ENCODE measurements at regions not wholly inside any gene's neighbourhood (a gene's known extent, or its start where the extent isn't known, plus 50 kb on each side); places are given as distances from the start of the nearest gene placed in this dataset.

- no peaks in the 10 kb centered on the region for H3K27me3 ChIP-seq (replicated peaks; ENCODE audit: control insufficient read depth, insufficient read depth, low read length)
- no peaks in the 10 kb centered on the region for H3K4me1 Mint-ChIP-seq (ENCODE audit: low read depth, unreplicated experiment)
- intact Hi-C loops (cut with micrococcal nuclease; ENCODE audit: unreplicated experiment): no loop called here
- no peak overlapping the region for H3K4me3 ChIP-seq (ENCODE audit: low read depth, low read length)
- TF ChIP-seq CTCF (IDR thresholded peaks at IDR 0.05; ENCODE audit: insufficient read depth in 1 of 2, low read depth in 1 of 2, low read length in 1 of 2, severe bottlenecking in 1 of 2, unreplicated experiment in 1 of 2): no peak
- CTCF ChIA-PET: no interaction called here
- H3K36me3 ChIP-seq (ENCODE audit: control insufficient read depth, insufficient read depth, low read length): no peaks in the 10 kb centered on the region
- no peak overlapping the region for H3K27ac Mint-ChIP-seq (ENCODE audit: unreplicated experiment)
- peaks cover 11% of the 10 kb centered on the region for H3K9me3 Mint-ChIP-seq (ENCODE audit: unreplicated experiment)
- no peak overlapping the region for H3K4me3 Mint-ChIP-seq (ENCODE audit: unreplicated experiment)
- H3K4me1 ChIP-seq: no peaks in the 10 kb centered on the region
- no peak for DNase-seq
- peaks cover 6% of the 10 kb centered on the region for H3K27me3 Mint-ChIP-seq (ENCODE audit: insufficient read depth, unreplicated experiment)
- POLR2A ChIA-PET: no interaction called here
- no TSS peak for BruUV-seq (replicated peaks)
- no peaks in the 10 kb centered on the region for H3K36me3 Mint-ChIP-seq (ENCODE audit: insufficient read depth, unreplicated experiment)
- H3K9me3 ChIP-seq: no peaks in the 10 kb centered on the region
These were observed 236.9 kb downstream of the THBS2 start for GRCh38 chr6:169016758-169017157.

DNA sequence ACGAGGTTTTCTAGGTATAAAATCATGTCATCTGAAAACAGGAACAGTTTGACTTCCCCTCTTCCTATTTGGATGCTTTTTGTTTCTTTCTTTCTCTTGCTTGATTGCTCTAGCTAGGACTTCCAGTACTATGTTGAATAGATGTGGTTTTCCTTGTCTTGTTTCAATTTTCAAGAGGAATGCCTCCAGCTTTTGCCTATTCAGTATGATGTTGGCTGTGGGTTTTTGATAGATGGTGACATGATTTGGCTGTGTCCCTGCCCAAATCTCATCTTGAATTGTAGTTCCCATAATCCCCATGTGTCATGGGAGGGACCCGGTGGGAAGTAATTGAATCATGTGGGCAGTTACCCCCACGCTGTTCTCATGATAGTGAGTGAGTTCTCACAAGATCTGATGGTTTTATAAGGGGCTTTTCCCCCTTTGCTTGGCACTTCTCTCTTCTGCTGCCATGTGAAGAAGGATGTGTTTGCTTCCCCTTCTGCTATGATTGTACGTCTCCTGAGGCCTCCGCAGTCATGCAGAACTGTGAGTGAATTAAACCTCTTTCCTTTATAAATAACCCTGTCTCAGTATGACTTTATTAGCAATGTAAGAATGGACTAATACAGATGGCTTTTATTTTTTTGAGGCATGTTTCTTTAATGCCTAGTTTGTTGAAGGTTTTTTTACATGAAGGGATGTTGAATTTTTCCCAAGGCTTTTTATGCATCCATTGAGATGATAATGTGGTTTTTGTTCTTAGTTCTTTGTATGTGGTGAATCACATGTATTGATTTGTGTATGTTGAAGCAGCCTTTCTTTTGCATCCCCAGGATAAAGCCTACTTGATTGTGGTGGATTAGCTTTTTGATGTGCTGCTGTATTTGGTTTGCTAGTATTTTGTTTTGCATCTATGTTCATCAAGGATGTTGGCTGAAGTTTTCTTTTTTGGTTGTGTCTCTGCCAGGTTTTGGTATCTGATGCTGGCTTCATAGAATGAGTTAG, 239.1 kb downstream of the THBS2 start:
- no peak for DNase-seq
- Mint-ChIP-seq H3K9me3 (ENCODE audit: unreplicated experiment) (peaks cover 11% of the 10 kb centered on the region), H3K27ac (ENCODE audit: unreplicated experiment) (no peak overlapping the region), H3K27me3 (ENCODE audit: insufficient read depth, unreplicated experiment) (peaks cover 6% of the 10 kb centered on the region), H3K36me3 (ENCODE audit: insufficient read depth, unreplicated experiment) (no peaks in the 10 kb centered on the region), H3K4me1 (ENCODE audit: low read depth, unreplicated experiment) (no peaks in the 10 kb centered on the region), H3K4me3 (ENCODE audit: unreplicated experiment) (no peak overlapping the region)
- no peak for TF ChIP-seq CTCF (IDR thresholded peaks at IDR 0.05; ENCODE audit: insufficient read depth in 1 of 2, low read depth in 1 of 2, low read length in 1 of 2, severe bottlenecking in 1 of 2, unreplicated experiment in 1 of 2)
- intact Hi-C loops (cut with micrococcal nuclease; ENCODE audit: unreplicated experiment): no loop called here
- POLR2A ChIA-PET: no interaction called here
- H3K4me1 ChIP-seq: no peaks in the 10 kb centered on the region
- H3K4me3 ChIP-seq (ENCODE audit: low read depth, low read length): no peak overlapping the region
- no peaks in the 10 kb centered on the region for H3K36me3 ChIP-seq (ENCODE audit: control insufficient read depth, insufficient read depth, low read length)
- no peaks in the 10 kb centered on the region for H3K27me3 ChIP-seq (replicated peaks; ENCODE audit: control insufficient read depth, insufficient read depth, low read length)
- no peaks in the 10 kb centered on the region for H3K9me3 ChIP-seq
- BruUV-seq (replicated peaks): no TSS peak
- CTCF ChIA-PET: no interaction called here

- BruUV-seq (replicated peaks): no TSS peak
- DNase-seq: no peak
- intact Hi-C loops (cut with micrococcal nuclease; ENCODE audit: unreplicated experiment): no loop called here
- Histone ChIP-seq H3K27me3 (replicated peaks; ENCODE audit: control insufficient read depth, insufficient read depth, low read length) (no peaks in the 10 kb centered on the region), H3K4me1 (no peaks in the 10 kb centered on the region), H3K9me3 (0 out of 2 replicates have a peak, but pooled peaks cover 3% of the 10 kb centered on the region), H3K36me3 (ENCODE audit: control insufficient read depth, insufficient read depth, low read length) (no peaks in the 10 kb centered on the region), H3K4me3 (ENCODE audit: low read depth, low read length) (no peak overlapping the region)
- Mint-ChIP-seq H3K36me3 (ENCODE audit: insufficient read depth, unreplicated experiment) (no peaks in the 10 kb centered on the region), H3K27ac (ENCODE audit: unreplicated experiment) (no peak overlapping the region), H3K9me3 (ENCODE audit: unreplicated experiment) (peaks cover 5% of the 10 kb centered on the region), H3K27me3 (ENCODE audit: insufficient read depth, unreplicated experiment) (no peaks in the 10 kb centered on the region), H3K4me3 (ENCODE audit: unreplicated experiment) (no peak overlapping the region), H3K4me1 (ENCODE audit: low read depth, unreplicated experiment) (no peaks in the 10 kb centered on the region)
- ChIA-PET CTCF (no interaction called here), POLR2A (no interaction called here)
- no peak for TF ChIP-seq CTCF (IDR thresholded peaks at IDR 0.05; ENCODE audit: insufficient read depth in 1 of 2, low read depth in 1 of 2, low read length in 1 of 2, severe bottlenecking in 1 of 2, unreplicated experiment in 1 of 2)
These were observed 244.0 kb downstream of the THBS2 start for GRCh38 chr6:169009628-169010027.
